RWPE1 (cell line): ENCODE measurements at regions not wholly inside any gene's neighbourhood (a gene's known extent, or its start where the extent isn't known, plus 50 kb on each side); places are given as distances from the start of the nearest gene placed in this dataset.

Source experiments
- CTCF ChIA-PET: fragments of 350-600 bp; sonication (Branson Sonifier 250); formaldehyde crosslinking; extraction: SDS; loops from one replicate; lab custom pipeline; 2021; lab: Yijun Ruan, JAX
- POLR2A ChIA-PET: fragments of 400-600 bp; formaldehyde crosslinking; extraction: SDS; loops from one replicate; lab custom pipeline; 2020; ENCODE audit warnings: antibody characterized with exemption; ENCODE audit not compliant: low non-redundant PET; lab: Yijun Ruan, JAX
- DNase-seq: peaks from one replicate; pipeline ENCODE4 v3.0.0; 2012; ENCODE audit warnings: low spot score
- H3K27ac ChIP-seq: fragments of 450-650 bp; 2 replicates; pipeline ENCODE4 v1.5.1; 2017
- CTCF ChIP-seq: fragments of 450-650 bp; conservative IDR thresholded peaks from 2 replicates; pipeline ENCODE4 v1.5.1; 2017; ENCODE audit warnings: low read depth, mild to moderate bottlenecking

- DNase-seq, result no peak
- no peak for TF ChIP-seq CTCF
- no peak overlapping the region for H3K27ac ChIP-seq
- ChIA-PET CTCF (no interaction called here), POLR2A (no interaction called here)
Measured at GRCh38 chr1:67898033-67898726, 64.9 kb upstream of the GNG12 start.

- CTCF ChIA-PET, result interaction anchor here (0.6 to 0.7 kb wide), 2 partner anchors 9 to 70 kb away, joined by 3 to 4 read pairs; no protein-coding TSS in a partner anchor
- POLR2A ChIA-PET, result no interaction called here
- H3K27ac ChIP-seq, result no peak overlapping the region
- no peak for TF ChIP-seq CTCF
- no peak for DNase-seq
Measured at GRCh38 chr1:67897270-67897949, 64.1 kb upstream of the GNG12 start.

- CTCF ChIA-PET, result interaction anchor here (0.7 kb wide), 1 partner anchor 70 kb away, joined by 3 read pairs; no protein-coding TSS in a partner anchor
- TF ChIP-seq CTCF, result no peak
- no peak overlapping the region for H3K27ac ChIP-seq
- no peak for DNase-seq
- POLR2A ChIA-PET, result no interaction called here
Measured at GRCh38 chr1:67896826-67897225, 63.6 kb upstream of the GNG12 start.

GRCh38 chr1:67894981-67895735 lies 61.9 kb upstream of the GNG12 start:
- no peak for TF ChIP-seq CTCF
- ChIA-PET CTCF (no interaction called here), POLR2A (no interaction called here)
- DNase-seq, result no peak
- H3K27ac ChIP-seq, result no peak overlapping the region

GRCh38 chr1:67893126-67893495 lies 59.8 kb upstream of the GNG12 start:
- no peak for TF ChIP-seq CTCF
- POLR2A ChIA-PET, result no interaction called here
- no peak overlapping the region for H3K27ac ChIP-seq
- no peak for DNase-seq
- CTCF ChIA-PET, result no interaction called here

GRCh38 chr1:67892476-67893125 lies 59.3 kb upstream of the GNG12 start:
- ChIA-PET CTCF (no interaction called here), POLR2A (no interaction called here)
- H3K27ac ChIP-seq, result no peak overlapping the region
- no peak for TF ChIP-seq CTCF
- no peak for DNase-seq
